ENCODE measurements at regions not wholly inside any gene's neighbourhood (a gene's known extent, or its start where the extent isn't known, plus 50 kb on each side); places are given as distances from the start of the nearest gene placed in this dataset.

DNA sequence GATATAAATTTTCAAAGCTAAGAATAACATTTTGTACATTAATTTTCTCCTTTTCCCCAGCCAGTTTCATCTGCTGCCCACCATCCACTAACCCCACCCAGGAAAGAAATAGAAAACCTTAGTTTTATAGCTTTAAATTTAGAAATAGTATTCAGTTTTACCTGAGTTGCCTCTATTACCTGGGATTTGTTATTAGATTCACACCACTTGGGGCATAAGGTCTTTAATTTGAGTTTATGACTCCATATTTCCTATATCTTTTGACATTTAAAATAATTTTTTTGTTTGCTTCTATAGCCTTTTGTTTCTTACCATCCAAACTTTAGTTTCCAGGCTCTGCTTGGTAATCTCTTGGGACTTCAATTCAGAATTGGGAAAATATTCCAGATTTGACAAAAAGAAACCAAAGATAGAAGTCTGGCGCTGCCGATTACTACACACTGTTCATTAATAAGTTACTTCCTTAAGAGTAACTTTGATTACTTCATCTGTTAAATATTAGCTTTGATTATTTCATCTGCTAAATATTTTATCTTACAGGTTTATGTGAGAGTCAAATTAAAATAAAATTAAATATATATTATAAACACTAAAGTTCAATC lies 485.5 kb upstream of the FOXG1 start:
- Histone ChIP-seq H3K4me2 (ENCODE audit: low read length) (no peak overlapping the region), H3K4me3 (ENCODE audit: low read length) (no peak overlapping the region), H4K20me1 (ENCODE audit: control insufficient read depth, insufficient read depth, low read depth, low read length) (no peaks in the 10 kb centered on the region), H3K27me3 (ENCODE audit: control insufficient read depth, low read length) (no peaks in the 10 kb centered on the region), H3K79me2 (ENCODE audit: control insufficient read depth, low read length) (no peaks in the 10 kb centered on the region), H3F3A (ENCODE audit: control insufficient read depth, insufficient read depth) (no peaks in the 10 kb centered on the region), H3K9me3 (ENCODE audit: control insufficient read depth, insufficient read depth, low read length) (no peaks in the 10 kb centered on the region), H3K27ac (ENCODE audit: low read depth, low read length) (no peak overlapping the region), H3K4me1 (ENCODE audit: control insufficient read depth, low read length) (no peaks in the 10 kb centered on the region), H3K9me2 (replicated peaks; ENCODE audit: control insufficient read depth, low read length) (no peaks in the 10 kb centered on the region), H3K36me3 (ENCODE audit: control insufficient read depth, low read length) (no peaks in the 10 kb centered on the region)
- TF ChIP-seq, protein P1, sequence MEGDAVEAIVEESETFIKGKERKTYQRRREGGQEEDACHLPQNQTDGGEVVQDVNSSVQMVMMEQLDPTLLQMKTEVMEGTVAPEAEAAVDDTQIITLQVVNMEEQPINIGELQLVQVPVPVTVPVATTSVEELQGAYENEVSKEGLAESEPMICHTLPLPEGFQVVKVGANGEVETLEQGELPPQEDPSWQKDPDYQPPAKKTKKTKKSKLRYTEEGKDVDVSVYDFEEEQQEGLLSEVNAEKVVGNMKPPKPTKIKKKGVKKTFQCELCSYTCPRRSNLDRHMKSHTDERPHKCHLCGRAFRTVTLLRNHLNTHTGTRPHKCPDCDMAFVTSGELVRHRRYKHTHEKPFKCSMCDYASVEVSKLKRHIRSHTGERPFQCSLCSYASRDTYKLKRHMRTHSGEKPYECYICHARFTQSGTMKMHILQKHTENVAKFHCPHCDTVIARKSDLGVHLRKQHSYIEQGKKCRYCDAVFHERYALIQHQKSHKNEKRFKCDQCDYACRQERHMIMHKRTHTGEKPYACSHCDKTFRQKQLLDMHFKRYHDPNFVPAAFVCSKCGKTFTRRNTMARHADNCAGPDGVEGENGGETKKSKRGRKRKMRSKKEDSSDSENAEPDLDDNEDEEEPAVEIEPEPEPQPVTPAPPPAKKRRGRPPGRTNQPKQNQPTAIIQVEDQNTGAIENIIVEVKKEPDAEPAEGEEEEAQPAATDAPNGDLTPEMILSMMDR (IDR thresholded peaks at IDR 0.05; ENCODE audit: low read depth, low read length, poor library complexity, severe bottlenecking): no peak
- no peak for TF ChIP-seq EZH2phosphoT487 (IDR thresholded peaks at IDR 0.05; ENCODE audit: borderline replicate concordance, low read length)

DNA sequence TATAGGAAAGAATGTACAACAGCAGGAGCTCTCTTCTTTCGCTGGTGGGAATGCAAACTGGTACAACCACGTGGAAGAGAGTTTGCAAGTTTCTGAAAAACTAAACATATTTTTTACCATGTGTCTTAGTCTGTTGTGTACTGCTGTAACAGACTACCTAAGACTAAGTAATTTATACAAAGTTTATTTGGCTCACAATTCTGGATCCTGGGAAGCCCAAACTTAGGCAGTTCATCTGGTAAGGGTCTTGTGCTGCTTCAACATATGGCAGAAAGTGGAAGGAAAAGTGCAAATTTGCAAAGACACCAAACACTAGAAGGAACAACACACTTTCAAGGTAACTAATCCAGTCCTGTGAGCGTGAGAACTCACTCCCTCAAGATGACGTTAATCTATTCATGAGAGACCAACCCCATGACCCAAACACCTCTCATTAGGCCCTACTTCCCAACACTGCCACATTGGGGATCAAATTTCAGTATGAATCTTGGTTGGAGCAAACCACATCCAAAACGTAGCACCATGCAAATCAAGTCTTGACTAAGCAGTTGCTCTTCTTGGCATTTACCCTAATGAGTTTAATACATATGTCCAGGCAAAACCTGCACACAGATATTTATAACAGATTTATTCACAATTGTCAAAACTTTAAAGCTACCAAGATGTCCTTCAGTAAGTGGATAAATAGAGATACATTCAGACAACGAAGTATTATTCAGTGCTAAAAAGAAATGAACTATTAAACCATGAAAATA lies 481.9 kb upstream of the FOXG1 start:
- H3K27ac ChIP-seq (ENCODE audit: low read depth, low read length): no peak overlapping the region
- no peak overlapping the region for H3K4me3 ChIP-seq (ENCODE audit: low read length)
- no peak for TF ChIP-seq EZH2phosphoT487 (IDR thresholded peaks at IDR 0.05; ENCODE audit: borderline replicate concordance, low read length)
- TF ChIP-seq, protein P1 (IDR thresholded peaks at IDR 0.05; ENCODE audit: low read depth, low read length, poor library complexity, severe bottlenecking): no peak

DNA sequence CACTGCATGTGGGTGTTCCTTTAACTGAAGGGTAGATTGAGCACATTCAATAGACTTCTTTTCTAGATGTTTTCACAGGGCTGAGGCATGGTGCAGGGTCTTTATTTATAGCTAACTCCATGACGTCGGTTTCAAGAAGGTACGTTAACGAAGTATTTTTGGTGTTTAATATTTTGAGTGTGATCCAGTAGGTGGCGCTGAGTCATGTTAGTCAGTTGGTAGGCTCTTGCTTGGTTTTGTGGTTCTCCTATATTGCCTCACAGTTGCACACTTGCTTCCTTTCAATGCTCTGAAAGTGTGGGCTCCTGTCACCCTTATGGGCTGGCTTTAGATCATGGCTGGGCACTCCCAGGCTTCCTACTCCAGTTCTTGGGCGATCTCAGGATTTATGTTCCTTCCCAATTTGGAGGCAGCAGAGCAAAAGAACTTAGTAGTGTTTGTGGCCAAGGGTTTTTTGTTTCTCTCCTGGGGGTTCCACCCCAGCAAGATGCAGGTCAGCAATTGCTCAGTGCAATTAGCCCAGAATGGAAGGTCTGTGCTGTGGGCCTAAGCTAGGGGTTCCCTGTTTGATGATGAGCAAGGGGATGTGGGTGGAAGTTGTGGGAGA lies 471.6 kb upstream of the FOXG1 start:
- Histone ChIP-seq H4K20me1 (ENCODE audit: control insufficient read depth, insufficient read depth, low read depth, low read length) (no peaks in the 10 kb centered on the region), H3K4me3 (ENCODE audit: low read length) (no peak overlapping the region), H3K9me2 (replicated peaks; ENCODE audit: control insufficient read depth, low read length) (no peaks in the 10 kb centered on the region), H3K79me2 (ENCODE audit: control insufficient read depth, low read length) (no peaks in the 10 kb centered on the region), H3F3A (ENCODE audit: control insufficient read depth, insufficient read depth) (no peaks in the 10 kb centered on the region), H3K27ac (ENCODE audit: low read depth, low read length) (no peak overlapping the region), H3K4me1 (ENCODE audit: control insufficient read depth, low read length) (no peaks in the 10 kb centered on the region), H3K27me3 (ENCODE audit: control insufficient read depth, low read length) (no peaks in the 10 kb centered on the region), H3K9me3 (ENCODE audit: control insufficient read depth, insufficient read depth, low read length) (peaks cover 3% of the 10 kb centered on the region; the same call in 1 of the 2 replicates), H3K36me3 (ENCODE audit: control insufficient read depth, low read length) (no peaks in the 10 kb centered on the region), H3K4me2 (ENCODE audit: low read length) (no peak overlapping the region)
- no peak for TF ChIP-seq EZH2phosphoT487 (IDR thresholded peaks at IDR 0.05; ENCODE audit: borderline replicate concordance, low read length)
- TF ChIP-seq, protein P1 (IDR thresholded peaks at IDR 0.05; ENCODE audit: low read depth, low read length, poor library complexity, severe bottlenecking): peak; percentile 47

More for the DNA sequence above, 481.9 kb upstream of the FOXG1 start:
- H3K4me1 ChIP-seq (ENCODE audit: control insufficient read depth, low read length): no peaks in the 10 kb centered on the region
- H3K4me2 ChIP-seq (ENCODE audit: low read length): no peak overlapping the region
- H3K9me2 ChIP-seq (replicated peaks; ENCODE audit: control insufficient read depth, low read length): no peaks in the 10 kb centered on the region
- no peaks in the 10 kb centered on the region for H3K79me2 ChIP-seq (ENCODE audit: control insufficient read depth, low read length)
- no peaks in the 10 kb centered on the region for H3K36me3 ChIP-seq (ENCODE audit: control insufficient read depth, low read length)
- H3F3A ChIP-seq (ENCODE audit: control insufficient read depth, insufficient read depth): no peaks in the 10 kb centered on the region
- H3K27me3 ChIP-seq (ENCODE audit: control insufficient read depth, low read length): no peaks in the 10 kb centered on the region
- H4K20me1 ChIP-seq (ENCODE audit: control insufficient read depth, insufficient read depth, low read depth, low read length): no peaks in the 10 kb centered on the region
- no peaks in the 10 kb centered on the region for H3K9me3 ChIP-seq (ENCODE audit: control insufficient read depth, insufficient read depth, low read length)

Measured in DOHH2 (cell line).